ENCODE measurements at regions not wholly inside any gene's neighbourhood (a gene's known extent, or its start where the extent isn't known, plus 50 kb on each side); places are given as distances from the start of the nearest gene placed in this dataset.

DNA sequence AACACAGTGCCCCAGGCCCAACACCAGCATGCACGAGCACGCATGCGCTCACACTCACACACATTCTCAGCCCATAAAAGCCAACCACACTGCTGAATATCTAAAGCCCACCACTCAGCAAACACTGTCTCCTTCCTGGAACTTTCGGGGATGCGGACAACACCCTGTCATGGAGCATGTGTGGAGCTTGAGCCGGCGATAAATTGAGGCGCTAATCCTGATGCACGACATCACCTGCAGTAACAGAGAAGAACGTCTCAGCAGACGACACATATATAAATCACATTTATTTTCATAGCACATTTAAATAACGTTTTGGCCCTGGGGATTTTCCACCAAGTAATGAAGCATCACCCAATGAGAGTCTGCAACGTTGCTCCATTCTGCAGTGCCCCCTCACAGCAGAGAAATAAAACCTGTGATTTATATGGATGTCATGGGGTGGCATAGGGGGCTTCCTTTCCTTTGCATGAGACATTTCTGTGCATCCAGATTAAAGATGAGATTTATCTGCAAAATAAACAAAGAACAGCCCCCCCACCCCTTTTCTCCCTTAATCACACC, 267.7 kb upstream of the NFE2L3 start:
- DNase-seq (ENCODE audit: low read depth, low spot score), result no peak

DNA sequence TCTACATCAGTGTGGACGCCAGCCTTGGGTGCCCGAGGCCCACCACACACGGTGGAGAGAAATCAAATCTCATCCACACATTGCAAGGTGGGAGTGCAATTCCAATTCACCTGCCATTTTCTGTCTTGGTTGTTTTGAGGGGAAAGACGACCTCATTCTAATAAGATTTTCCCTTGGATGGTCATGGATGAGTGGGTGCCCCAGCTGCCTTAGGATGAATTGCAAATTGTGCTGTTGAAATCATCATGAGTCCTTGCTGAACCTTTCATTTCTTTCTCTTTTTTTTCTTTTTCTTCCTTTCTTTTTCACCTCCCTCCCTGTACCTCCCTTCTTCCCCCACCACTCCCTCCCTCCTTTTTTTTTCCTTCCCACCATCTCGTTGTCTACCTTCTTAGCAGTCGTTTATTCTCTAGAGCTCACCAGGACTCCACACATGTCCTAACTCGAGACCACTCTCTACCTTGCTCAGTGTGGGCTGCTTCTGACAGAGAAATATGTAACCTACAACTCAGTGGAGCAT, 266.9 kb upstream of the NFE2L3 start:
- no peak for DNase-seq (ENCODE audit: low read depth, low spot score)

DNA sequence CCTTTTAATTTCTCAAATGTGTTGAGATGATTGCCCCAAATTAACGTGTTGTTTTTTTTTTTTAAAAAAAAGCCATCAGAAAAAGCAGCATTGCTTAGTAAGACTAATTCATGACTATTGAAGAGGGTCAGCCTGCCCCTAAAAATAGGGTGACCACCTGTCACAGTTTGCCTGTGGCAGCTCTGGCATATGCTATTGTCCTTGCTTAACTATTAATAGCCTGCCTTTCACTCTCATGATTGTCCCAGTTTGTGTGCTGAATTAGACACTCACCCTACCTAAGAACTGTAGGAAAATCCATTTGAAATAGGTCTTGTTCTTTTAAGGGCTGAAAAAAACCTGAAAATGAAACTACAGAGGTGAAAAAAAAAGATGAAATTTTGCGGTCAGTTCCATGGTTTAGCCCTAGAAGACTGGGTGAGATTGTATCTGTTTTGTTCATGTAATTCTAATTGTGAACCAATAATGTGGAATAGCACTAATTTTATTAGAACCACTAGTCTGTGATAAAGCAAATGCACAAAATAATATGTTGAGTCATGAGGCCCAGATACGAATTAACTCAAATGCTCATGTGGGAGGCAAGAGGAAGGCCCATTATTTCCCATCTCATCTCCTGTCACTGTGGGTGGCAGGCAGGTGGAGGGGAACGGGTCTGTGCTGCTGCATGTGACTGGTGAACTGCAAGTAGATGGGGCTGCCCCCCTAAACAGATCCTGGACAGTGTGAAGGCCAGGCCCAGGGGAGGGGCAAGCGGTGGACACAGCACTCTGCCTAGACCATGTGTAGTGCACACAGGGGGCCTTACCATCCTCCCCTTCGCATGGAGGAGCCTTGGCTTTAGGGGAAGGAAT, 265.4 kb upstream of the NFE2L3 start:
- no peak for DNase-seq (ENCODE audit: low read depth, low spot score)

DNA sequence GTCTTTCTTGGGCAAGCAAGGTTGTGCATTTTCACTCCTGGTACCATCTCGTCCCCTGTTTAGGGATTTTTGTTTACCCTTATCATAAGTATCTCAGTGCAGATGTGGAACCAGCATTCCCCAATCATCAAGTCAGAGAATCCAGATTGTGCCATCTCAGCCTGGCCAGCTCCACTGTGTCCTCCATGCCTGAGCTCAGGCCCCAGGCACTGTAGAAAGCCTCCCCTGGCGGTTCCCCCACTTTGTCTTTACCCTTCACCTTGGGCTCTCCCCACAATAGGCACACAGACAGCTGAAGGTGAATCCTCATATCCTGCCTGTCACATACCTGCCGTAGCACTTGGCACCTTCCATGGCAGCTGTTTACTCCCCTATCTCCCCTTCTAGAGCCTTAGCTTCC, 264.7 kb upstream of the NFE2L3 start:
- no peak for DNase-seq (ENCODE audit: low read depth, low spot score)

DNA sequence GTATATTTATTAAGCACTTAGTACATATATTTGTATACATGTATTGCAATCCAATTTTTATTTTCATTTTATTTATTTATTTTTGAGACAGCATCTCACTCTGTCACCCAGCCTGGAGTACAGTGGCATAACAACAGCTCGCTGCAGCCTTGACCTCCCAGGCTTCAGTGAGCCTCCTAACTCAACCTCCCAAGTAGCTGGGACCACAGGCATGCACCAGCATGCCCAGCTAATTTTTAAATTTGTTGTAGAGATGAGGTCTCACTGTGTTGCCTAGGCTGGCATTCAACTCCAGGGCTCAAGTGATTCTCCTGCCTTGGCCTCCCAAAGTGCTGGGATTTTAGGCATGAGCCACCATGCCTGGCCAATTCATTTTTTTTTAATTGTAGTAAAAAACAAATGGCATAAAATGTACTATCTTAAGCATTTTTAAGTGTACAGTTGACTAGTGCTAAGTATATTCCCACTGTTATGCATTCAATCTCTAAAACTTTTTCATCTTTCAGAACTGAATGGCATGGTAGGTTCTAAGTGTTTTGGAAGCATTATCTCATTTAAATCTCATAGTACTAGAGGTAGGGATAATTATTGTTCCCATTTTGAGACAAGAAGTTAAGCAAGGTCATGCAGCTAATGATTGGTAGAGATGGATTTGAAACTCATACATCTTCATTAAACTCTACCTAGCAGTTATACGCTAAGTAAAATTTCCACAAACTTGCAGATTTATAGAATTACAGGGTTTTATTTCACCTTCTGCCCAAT, 264.0 kb upstream of the NFE2L3 start:
- DNase-seq (ENCODE audit: low read depth, low spot score), result no peak

DNA sequence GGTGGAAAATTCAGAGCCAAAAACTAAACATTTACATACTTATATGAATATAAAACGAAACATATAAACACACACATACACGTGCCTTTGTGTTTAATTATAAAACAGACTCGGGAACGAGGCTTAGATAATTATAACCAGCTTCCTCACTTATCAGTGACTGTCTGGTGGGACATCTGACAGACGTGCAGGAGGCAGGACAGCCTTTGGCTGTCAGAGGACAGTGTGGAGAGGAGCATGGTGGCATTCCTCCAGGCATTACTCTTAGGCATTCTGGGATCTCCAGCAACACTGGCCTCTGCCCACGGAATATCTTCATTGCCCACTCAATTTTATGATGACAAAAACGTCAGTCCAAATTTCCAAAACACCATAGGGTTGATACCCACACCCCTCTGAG, 262.2 kb upstream of the NFE2L3 start:
- no peak for DNase-seq (ENCODE audit: low read depth, low spot score)

DNA sequence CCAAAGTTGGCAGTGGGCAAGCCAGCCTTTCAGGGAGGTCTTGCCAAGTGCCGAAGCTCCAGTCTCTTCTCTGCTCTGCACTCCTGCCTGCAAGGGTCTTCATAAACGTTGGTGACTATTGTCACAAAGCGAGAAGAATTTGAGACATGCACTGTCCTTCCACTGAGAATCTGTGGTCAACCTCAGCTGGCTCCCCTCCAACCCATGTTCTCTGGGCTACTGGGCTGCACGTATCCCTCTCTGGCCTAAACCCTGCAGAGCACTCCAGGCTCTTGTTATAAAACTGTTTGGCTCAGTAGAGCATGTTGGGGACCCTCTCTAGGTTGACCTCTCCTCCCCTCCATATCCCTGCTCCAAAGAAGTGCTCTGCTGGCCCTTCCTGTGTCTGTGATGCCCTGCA, 260.4 kb upstream of the NFE2L3 start:
- no peak for DNase-seq (ENCODE audit: low read depth, low spot score)

DNA sequence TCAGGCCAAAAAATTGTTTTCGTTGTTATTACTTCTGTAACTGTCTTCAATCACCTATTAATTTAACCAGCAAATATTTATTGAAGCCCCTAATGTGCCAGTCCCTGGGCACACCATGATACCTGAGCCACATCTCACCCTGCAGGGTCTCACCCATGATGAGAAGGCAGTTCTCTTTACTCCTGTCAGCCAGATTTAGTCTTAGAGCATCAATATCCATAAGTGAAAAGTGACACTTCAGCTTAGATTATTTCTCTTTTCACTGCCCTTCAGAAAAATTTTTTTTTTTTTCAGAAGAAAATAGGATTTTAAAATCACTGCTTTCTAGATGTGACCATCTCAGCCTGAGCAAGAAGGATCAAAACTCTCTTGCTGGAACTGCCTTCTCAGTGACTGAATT, 258.6 kb upstream of the NFE2L3 start:
- DNase-seq (ENCODE audit: low read depth, low spot score), result no peak

DNA sequence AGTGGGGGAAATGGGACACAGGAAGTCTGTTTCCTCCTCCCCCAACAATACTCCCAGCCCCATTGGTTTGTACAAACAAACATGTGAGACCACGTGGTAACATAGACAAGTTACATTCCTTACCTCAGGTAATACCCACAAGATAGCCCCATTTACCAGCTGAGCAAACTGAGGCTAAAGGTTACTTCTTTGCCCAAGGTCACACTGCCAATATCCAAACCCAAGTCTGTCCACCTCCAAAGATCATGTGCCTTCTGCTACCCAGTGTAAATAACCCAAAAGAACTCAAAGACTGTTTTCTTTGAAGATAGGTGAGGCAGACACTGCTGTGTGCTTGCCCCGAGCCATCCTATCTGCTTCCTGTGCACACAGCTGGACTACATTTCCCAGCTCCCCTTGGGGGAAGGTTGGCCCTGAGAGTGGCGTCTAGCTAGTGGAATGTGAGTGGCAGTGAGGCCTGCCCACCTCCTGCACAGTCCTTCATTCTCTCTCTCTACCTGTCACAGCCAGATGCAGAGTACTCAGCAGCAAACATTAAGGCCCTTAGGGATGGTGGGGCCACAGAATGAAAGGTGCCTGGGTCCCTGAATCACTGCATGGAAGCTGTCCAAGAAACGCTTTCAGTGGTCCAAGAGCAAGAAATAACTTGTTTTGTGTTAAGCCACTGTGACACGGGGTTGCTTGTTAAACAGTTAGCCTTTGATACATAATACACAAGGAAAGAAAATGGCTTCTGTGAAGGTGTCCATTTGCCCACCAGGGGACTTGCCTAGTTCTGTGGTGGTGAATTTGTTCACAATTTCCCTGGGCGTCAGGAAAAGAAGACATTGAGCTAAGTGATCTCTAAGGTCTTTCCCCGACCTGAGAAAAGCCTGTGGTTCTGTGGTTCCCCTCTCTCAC, 257.7 kb upstream of the NFE2L3 start:
- DNase-seq (ENCODE audit: low read depth, low spot score), result no peak

DNA sequence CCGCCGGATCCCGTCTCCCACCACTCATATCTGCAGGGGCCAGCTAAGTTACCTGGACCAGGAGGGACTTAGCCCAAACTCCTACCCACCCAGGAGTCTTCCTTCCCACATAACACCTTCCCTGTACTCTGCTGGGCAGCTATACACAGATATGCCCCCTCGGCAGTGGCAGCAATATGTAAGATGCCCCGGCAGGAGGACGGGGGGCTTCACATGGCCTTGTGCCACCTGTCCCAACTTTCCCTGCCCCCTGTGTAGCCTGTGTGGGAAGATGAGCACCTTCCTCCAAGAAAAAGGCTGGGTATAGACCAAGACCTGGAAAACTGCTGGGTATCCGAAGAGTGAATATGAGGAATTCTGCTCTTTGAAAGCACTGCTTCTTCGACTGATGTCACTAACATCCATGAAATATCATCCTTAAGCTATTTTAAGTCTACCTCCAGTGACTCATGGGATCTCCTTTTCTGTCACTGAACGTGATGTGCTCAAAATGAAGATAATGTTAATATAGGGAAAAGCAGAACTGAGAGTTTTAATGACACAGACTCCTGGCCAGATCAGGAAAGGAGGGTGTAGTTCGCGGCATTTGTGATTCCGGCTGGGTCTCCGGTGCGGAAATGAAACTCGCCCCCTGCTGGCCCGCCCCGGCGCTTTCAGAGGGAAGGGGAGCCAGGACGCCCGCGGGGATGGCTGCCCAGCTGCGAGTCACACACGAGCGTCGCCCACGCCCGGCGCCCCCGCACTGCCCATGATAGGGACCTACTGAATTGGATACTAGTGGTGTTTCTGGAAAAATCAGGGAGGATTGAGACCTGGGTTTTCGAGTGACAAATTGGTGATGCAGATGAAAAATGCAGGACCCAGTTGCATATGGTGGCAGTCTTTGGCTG, 256.9 kb upstream of the NFE2L3 start:
- no peak for DNase-seq (ENCODE audit: low read depth, low spot score)

DNA sequence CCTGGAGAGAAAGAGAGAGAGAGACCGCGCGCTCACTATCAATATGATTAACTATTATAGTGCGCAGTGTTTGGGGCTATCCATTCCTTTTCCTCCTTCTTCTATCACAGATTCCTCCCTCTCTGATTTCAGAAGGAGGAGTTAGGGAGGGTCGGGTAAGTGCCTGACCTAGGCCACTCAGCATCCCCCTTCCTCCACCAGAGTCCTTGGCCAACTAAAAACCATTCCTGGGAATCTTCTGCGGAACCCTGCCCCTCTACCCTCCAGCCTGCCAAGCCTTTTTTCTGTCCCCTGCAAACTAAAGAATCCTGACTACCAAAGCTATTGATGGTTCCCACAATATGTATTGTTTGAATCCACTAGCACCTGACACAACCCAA, 256.2 kb upstream of the NFE2L3 start:
- DNase-seq (ENCODE audit: low read depth, low spot score), result no peak

DNA sequence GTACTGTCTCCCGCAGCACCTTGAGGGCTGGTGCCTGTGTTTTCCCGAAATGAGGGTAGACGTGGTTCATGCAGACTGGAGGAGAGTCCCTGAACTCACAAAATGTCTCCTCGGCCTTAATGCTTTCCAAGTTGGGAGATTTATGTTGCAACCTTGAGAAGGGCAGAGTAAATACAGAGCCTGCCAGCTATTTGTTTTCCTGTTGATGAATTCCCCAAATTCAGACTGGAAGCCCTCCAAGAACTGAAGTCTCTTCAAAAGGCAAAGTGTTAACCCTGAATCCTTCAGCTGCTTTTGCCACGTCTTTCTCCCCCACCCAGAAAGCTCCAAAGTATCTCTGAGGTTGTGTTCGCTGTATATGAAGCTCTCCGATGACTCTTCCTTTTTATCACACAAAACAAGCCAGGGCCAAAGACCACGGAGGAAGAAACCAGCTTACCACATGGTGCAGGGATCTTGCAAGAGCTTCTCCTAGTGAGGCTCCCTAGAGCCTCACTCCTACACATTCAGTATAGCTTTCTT, 254.7 kb upstream of the NFE2L3 start:
- DNase-seq (ENCODE audit: low read depth, low spot score), result no peak

DNA sequence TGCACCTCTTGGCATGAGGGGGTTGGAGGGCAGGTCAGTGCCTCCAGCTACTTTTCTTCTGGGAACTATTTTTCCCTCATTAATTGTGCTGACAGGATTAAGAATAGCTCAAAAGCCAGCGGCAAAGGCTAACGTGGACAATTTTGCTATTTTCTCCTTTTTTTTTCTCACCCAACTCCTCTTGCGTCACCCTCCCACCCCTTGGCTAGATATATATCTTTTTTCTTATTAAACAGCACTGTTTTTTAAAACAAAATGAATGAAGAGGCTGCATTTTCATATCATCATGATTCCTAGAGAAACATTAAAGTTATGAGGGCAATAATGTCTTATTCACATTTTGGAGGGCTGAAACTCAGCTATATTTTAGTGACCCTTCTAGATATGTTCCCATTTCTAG, 251.8 kb upstream of the NFE2L3 start:
- no peak for DNase-seq (ENCODE audit: low read depth, low spot score)

DNA sequence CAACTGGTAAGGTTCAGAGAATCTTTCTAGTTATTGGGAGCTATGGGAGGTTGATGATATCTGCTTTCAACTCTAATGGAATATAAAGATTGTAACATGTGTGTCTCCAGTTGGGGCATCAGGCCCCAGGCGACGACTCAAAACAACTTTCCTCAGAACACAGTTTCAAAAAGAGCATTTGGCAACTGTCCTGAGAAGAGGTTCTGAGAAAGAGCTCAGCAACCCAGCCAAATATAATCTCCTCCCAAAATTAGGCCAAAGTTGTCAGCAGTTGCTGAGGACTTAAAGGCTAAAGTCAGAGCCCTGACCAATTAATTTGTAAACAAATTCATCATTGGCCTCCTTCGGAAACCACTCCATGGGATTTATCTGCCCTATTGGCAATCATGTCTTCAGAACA, 251.1 kb upstream of the NFE2L3 start:
- no peak for DNase-seq (ENCODE audit: low read depth, low spot score)

DNA sequence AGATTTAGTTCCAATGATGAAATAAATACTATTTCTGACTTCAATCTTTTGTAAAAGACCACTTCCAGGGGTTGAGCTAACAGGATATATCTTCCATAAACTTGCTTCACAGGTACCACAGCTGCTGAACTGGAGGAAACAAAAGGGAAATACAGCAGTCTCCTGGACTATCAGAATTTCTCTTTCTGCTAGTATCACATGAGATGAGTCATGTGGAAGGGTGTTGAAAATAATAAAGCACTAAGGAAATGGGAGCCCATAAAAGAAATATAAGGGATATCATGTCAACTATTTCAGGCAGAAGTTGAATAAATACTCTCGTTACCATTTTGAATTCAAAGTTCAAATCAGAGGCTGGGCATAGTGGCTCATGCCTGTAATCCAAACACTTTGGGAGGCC, 250.3 kb upstream of the NFE2L3 start:
- DNase-seq (ENCODE audit: low read depth, low spot score), result no peak

DNA sequence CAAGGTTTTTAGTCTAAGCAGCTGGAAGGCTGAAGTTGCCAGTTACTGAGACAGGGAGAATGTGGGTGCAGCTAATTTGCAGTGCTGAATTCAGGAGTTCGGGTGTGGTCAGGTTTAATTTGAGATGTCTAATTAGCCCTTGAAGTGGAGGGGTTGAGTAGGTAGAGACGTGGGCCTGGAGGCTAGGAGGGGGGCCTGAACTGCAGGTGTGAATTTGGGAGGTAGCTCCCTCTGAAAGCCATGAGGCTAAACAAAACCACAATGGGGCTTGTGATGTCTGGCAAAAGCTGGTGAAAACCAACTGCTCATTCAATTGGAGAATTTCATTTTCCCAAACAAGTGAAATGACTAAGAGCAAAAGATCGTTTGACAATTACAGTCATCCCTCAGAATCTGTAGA, 246.0 kb upstream of the NFE2L3 start:
- DNase-seq (ENCODE audit: low read depth, low spot score), result no peak

DNA sequence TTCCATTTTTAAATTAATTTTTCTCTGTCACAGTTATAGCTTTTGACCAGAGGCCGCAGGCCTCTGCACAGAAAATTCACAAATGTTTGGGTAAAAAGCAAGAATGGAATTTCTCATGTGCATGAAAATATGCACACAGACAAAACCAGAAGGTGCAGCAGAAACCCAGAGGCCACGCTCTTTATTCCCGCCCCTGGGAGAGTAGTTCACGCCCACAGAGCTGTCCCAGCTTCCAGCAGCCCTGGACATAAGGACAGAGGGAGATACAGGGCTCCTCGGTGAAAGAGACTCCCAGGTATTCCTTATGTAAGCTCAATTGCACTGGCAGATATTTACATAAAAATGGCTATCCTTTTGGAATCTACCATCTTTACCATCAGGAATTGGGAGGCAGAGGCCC, 245.2 kb upstream of the NFE2L3 start:
- no peak for DNase-seq (ENCODE audit: low read depth, low spot score)

DNA sequence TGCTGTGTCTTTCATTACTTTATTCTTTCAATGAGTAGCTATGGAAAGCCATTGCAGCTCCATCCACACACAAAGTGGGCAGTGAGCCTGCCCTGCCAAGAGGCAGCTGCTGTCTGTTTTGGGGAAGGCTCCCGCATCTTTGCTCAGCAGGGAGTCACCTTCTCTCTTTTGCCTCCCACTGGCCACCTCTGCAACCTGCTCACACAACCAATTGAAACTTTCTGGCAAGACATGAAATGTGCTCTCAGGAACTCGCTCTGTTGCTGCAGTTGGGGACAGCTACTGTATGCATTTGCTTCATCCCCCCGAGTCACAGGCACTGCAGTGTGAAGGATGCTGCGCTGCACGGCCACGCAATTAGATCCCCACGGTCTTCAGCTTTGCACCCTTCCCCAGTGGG, 244.8 kb upstream of the NFE2L3 start:
- DNase-seq (ENCODE audit: low read depth, low spot score), result no peak

DNA sequence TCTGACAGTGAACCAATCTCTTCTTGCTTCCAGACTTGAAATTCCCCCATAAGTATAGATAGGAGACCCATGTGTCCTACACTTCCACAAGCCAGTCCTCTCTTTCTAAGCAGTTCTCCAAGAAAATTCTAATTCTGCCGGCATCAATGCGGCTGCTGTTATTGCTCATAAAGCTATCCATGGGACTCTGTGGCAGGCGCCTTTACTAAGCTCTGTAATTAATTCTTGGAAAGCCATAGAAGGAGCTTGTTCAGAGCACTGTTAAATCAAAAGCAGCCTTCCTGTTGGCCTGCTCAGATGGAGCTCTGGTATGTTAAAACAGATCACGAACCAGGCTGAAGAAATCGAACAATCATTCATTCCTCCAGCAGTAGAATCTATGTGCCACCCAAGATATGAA, 244.3 kb upstream of the NFE2L3 start:
- DNase-seq (ENCODE audit: low read depth, low spot score), result no peak

DNA sequence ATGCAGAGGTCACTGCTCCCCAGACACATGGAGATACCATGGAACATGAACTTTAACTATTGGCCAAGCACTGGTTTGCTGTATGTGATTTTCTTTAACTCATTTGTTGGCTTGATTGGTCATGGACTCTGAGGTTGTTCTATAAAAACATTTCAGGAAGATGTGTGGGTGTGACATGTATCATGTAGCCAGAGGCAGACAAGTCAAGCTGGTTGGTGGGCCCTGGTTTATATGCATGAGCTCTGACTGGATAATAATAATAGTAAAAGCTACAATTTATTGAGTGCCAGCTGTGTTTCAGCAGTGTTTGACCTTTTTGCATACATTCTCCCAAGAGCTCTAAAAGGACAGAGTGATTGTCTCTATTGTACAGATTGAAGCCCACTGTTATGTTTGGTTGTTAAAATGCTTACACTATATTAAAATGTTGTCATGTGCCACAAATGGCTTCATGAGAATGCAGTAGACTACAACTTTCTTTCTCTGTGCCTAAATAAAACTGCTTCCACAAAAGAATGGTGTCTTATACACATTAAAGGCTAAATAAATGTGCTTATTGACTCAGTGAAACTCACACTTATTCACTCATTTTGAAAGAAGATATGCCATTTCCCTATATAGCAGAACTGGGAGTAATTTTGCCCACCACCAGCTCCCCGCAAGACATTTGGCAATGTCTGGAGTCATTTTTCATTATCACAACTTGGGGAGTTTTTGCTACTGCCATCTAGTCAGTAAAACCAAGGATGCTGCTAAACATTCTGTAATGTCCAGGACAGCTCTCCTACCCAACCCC, 243.6 kb upstream of the NFE2L3 start:
- DNase-seq (ENCODE audit: low read depth, low spot score), result no peak

All from brain pericyte (primary cell).